Fibroblast of skin of right biceps (primary cell): ENCODE measurements at regions not wholly inside any gene's neighbourhood (a gene's known extent, or its start where the extent isn't known, plus 50 kb on each side); places are given as distances from the start of the nearest gene placed in this dataset.
"Not testable (repeated sequence)": the region's sequence is repeated elsewhere in the genome, so short reads cannot be mapped to it uniquely, and the experiment has no call there.

Experiments used
- DNase-seq: peaks from one replicate; pipeline ENCODE4 v3.0.0-alpha.2; 2013

DNA sequence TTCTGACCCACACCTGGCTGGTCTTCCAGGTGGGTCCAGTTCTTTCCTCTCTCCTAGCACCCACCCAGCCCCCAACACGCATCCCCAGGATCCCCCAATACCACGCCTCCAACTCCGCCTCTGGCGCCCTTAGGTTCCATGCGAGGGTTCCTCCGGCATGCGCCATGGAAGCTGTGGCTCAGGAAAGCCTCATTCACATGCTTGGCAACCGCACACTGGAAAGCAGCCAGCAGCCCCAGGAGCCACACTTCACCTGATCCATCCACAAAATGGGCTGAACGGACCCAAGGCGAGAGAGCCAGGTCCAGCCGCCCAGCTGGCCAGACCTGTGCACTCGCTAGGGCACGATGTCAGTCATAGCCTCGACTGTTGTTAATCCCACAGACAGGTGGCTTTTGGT is 161.2 kb downstream of the PSMG1 start:
- DNase-seq: no peak

DNA sequence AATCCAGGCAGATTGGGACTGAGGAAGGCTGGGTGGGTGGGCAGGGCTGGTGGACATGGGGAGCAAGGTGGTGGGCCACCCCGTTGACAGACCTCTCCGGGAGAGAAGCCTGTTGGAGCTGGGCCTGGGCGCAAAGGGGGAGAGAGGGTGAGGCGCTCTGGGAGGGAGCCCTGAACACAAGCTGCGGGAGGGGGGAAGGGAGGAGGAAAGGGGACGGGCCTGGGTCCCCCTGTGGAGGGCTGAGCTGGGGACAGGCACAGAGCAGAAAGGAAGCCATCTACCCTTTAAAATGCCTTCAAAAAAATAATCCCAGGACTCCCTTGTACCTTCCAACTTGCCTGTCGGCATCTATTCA is 161.8 kb downstream of the PSMG1 start:
- no peak for DNase-seq

DNA sequence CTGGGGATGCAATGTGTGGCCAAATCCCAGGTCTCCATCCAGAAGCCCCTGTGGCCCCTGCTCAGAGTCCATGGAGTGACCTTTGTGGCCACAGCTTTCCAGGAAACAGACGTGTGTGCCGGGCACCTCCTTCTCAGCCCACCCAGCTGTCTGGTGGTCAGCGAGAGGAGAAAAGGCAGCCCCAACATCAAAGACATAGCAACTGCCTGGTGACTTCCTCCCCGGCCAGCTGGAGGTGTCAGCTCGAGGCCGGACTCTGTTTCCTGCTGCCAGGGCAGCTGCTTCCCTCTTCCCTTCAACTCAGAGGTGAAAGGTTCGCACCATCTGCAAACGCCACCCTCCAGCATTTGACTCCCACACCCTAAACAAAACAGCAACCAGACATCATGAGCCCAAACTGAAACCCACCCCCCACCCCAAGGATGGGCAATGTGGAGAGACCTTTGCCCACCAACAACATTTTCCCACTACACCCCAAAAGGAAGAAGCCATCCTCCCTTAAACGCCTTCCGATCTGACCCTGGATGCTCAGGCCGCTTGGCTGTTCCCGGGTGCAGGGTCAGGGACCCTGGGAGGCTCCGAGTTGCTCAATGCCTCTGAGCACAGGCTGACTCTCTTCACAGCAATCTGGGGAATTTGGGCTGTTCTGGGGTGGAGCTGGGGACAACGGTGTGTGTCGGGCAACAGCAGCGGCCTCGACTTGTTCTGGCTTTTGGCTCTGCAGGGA is 162.3 kb downstream of the PSMG1 start:
- DNase-seq: peak; percentile 85

DNA sequence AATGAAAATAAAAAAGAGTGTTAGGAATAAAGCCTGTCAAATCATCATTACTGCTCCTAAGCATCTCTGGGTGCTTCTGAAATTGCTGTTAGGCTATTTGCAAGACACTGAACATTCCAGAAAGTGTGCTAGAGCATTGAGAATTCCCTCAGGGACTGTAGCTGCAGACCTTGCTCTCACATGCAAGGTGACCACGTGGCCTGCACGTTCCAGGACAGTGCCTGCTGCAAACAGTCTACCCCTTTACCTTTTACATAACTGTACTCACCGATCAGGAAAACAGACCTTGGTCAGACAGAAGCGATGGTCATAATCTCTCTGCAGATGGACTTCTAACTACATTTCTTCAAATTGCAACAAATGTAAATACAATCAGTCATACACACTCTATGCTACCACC is 164.5 kb downstream of the PSMG1 start:
- no peak for DNase-seq

DNA sequence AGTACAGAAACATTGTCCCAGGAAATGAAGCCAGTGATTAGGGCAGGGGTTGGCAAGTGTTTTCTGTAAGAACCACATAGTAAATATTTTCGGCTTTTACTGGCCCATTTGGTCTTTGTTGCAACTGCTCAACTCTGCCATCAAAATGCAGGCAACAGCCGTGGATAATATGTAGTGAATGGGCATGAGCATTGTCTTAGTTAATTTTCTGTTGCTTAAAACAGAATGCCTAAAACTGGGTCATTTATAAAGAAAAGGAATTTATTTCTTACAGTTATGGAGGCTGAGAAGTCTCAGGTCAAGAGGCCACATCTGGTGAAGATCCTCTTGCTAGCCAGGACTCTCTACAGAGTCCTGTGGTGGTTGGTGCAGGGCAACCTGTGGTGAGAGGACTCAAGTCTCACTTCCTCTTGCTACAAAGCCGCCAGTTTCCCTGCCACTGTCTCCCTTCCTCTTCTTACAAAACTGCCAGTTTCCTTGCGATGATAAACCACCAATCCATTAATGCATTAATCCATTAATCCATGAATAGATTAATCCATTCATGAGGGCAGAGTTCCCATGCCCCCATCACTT is 166.4 kb downstream of the PSMG1 start:
- DNase-seq: no peak

DNA sequence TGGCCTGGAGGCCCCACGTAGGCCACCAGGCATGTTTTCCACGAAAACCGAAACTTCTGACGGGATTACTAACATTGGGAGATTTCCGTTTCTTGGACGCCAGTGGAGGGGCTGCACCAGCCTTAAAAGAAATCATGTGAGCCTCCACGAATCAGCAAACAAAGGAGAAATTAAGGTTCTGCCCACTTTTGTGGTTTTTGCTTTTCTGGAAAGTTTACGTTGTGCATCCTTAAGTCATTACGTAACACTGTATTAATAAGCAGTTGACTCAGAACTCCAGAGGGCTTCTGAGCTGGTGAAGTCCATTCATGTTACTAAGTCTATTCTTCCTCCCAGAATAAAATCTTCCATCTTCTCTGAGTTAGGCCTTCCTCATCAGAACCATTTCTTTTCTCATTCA is 168.5 kb downstream of the PSMG1 start:
- DNase-seq: peak; percentile 97

DNA sequence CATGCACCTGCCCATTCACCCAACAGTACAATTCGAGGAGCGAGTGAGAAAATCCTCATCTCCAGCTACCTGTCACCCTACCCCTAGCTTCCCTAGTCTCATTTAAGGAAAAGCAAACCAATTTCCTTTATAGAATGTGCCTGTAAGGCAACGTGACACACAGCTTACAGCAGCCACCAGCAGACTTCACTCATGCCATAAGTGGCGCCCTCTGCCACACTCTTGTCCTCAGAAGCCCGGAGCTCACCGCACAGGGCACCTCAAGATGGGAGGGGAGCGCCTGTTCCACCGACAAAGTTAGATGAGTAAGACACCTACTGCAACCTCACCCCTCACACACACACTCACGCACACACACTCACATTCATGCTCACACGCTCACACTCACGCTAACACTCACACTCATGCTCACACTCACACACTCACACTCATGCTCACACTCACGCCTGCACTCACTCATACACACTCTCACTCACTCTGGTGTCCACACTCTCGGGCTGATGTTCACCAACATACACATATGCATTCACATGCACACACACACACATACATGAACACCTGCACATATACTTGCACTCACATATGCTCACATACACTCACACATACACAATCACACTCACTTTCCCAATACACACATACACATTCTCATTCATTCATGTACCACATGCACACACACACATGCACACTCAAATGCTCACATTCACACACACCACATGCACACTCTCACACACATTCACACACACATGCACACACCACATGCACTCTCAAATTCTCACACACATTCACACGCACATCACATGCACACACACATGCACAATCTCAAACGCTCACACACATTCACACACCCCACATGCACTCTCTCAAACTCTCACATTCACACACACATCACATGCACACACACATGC is 170.7 kb downstream of the PSMG1 start:
- DNase-seq: no peak

DNA sequence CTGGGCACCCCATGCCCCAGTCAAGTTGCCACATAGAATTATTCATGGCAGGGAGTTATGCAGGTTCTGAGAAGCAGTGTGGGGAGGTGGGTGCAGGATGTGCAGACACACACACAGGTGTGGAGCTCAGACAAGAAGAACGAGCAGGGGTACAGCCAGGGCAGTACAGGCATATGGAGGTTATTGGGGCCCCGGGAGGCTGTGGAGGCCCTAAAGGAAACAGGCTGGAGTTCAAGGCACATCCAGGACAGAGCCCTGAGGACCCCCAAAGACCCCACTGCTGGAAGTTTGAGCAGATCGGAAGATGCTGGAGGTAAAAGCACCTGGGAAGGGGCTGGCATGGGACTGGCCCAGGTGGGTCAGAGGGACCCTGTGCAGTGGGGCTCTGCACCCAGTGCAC is 171.3 kb downstream of the PSMG1 start:
- no peak for DNase-seq

DNA sequence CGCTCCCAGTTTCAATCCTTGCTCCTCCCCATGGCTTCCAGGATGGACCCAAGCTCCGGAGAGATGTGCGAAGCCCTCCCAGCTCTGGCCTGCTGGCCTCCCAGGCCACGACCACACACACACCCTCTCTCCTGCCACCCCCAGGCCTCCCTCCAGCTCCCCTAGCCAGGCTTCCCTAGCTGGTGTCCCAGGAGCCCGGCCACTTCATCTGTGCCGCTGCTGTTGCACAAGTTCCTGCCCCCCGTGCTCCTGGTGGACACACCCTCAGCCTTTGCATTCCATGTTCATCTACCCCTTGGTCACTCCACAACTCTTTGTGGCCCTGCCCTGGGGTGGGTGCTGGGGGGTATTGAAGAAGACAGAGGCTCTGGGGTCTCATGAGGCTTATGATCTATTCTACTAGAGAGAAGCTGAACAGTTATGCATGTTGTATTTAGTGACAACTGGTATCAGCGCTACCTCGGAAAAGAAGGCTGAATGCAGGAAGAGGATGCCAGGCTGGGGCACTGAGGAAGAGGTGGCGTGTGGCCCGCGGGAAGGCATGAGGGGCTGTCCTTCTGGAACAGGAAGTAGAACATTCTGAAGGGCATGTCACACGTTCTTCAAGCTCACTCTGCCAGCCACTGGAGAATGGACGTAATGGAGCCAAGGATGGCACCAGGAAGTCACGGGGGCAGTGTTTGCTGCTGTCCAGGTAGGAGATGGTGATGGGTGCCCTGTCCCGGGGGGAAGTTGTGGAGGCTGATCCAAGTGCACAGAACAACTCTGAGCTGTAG is 172.4 kb downstream of the PSMG1 start:
- no peak for DNase-seq

DNA sequence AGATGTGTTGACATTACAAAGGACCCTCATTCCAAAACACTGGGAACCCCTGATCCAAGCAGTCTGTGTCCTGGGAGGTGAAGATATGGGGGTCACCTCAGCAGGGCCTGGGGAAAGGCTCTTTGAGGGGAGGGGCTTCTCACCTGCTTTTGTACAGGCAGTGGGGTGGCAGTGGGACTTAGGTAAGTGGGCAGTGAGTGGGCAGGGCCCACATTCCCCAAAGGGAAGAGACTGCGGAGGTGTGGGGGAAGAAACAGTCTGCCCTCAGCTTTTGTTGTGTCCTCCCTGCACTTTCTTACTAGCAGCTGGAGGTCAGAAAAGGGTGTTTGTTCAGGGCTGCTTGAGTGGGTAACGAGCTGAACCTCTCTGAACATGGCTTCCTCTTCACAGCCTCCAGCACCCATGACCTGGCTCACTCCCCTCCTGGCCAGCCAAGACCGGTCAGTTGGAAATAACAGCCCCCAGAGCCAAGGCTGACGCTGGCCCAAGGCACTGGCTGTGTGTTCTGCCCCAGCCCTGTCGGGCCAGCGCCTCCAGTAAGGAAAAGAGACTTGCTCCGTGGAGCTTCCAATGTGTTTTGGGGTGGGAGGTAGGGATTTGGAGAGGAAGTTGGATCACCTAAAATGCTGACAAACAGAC is 173.5 kb downstream of the PSMG1 start:
- DNase-seq: no peak

DNA sequence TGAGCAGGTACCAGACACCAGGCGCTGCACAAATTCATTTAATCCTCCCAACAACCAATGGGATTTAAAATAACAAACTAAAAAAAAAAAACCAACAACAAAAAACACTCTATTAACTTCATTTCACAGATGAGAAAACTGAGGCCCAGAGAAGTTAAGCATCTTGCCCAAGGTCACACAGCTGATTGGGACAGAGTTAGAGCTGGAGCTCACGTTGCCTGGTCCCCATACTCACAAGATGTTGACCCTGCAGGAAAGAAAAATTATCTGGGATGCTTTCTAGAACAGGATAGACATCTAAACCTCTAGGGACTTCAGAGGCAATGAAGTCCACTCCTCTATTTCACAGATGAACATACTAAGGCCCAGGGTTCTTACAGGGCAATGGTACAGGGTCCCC is 175.3 kb downstream of the PSMG1 start:
- DNase-seq: no peak

DNA sequence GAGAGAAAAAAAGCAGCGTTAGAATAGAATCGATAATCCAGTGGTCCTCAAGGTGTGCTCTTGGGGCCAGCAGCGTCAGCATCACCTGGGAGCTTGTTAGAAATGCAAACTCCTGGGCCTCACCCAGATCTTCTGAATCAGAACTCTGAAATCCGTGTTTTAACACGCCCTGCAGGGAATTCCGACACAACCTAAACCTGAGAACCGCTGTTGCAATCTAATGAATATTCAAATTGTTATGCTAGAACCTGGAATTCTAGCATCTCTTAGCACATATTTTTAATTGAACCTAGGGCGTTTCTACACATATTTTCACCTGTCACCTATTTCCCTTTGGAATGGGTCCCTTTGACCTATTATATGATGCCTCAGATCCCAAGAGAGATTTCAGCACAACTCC is 175.7 kb downstream of the PSMG1 start:
- no peak for DNase-seq

DNA sequence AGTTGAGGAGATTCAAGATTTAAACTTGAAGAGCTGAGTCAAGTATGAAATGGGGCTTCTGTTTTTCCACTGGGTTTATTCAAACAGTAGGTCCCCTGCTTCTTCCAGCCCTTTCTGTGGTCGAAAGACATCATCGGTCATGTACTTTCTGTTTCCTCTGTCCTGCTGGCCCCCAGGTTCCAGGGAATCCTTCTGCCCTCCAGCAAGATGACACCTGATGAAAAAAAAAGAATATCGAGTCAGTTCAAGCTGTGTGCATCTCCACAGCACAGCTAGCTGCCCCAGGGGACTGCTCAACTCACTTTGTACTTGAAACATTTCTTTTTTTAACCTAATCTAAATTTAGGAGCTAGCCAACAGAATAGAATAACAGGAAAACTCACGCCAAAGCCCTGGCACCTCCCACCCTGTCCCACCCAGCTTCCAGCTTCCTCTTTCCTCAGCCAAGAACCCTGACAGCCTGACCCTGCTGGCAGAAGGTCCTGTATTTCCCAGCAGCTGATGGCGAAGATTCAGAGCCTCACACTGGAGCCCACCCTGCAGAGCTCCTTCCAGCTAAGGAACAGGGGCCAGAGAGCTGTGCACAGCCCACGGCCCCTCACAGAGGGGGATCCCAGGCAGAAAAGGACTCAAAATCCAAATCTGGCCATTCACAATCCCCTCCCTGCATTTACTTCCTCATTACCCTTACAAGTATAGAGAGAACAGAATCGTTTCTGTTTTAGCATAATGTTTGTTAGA is 176.5 kb downstream of the PSMG1 start:
- DNase-seq: no peak

DNA sequence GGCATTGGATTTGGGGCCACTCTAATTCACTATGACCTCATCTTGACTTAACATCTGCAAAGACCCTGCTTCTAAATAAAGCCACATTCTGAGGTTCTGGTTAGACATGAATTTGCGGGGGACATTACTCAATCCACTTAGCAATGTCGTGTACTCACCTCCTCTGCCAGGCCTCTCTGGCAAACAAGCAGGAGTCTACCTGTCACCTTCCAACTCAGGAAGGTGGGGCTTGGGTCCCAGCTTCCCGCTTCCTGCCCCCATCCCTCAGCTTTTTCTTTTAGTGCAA is 177.8 kb downstream of the PSMG1 start:
- no peak for DNase-seq

DNA sequence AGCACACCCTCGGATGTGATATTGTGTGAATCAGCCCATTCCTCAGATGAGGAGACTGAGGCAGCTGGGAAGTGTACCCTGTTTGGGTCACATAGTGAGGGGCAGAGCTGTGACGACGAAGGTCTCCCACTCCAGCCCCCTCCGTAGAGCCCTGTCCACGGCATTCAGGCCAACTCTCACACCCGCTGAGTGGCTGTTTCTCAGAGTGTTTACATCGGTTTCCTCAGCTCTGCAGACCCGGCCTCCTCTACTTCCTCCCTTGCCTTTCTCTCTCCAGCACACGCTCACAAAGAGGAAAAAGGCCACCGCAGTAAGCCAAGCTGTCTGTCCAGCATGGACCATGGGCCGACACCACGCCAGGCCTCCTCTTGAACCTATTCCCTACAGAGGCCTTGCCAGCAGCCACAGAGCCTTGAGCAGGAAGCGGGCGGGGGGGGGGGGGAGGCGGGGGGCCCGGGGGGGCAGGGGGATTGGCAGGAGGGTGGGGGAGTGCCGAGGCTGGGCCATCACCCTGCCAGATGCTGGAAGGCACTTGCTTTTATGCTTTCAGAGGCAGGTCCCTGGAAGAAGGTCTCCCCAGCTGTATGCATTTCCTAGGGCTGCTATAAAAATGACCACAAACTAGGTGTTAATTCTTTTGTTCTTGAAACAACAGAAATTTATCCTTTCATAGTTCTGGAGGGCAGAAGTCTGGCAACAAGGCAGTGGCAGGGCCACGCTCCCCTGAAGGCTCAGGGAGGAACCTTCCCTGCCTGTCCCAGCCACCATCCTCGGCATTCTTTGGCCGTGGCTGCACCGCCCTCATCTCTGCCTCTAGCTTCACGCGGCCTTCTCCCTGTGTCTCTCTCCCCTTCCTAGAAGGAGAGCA is 178.4 kb downstream of the PSMG1 start:
- DNase-seq: no peak

DNA sequence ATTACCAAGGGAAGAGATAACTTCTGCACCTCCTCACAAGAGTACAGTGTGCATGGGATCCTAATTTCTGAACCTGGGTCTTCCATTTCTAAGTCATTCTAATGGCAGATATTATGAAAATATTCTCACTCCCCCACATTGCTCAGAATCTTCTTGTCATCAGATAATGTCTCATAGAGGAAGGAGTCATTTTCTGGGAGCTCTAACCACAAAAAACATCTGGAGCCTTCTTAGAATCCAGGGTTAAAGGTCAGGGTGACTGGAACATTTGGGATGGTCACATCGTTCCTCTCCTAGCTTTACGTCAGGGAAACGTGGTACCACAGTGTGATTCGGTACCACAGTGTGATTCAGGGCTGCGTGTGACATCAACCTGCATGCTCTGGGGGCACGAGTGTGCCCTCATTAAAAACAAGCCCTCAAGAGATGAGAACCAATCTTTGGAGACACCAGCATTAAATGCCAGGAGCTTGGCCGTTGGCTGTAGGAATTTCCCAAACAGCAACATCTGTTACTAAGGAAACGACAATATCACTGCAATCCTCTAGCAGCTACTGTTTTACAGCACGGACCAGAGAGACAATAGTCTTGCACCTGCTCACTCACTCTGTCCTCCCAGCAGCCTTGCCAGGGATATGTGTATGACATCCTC is 179.1 kb downstream of the PSMG1 start:
- peak; percentile 69 for DNase-seq

DNA sequence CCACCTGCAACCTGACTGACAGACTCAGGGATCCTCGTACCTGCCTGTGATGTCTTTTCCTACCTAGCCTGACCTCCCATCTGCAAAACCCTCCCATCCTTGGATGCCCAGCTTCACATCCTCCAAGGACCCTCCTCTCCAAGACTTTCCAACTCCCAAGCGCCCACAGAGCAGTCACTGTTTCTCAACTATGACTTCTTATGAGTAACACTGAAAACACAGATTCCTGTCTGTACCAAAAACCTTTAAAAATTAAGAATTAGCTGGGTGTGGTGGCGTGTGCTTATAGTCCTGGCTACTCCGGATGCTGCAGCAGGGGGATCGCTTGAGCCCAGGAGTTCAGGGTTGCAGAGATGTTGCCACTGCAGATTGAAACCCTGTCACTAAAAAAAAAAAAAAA is 181.9 kb downstream of the PSMG1 start:
- no peak for DNase-seq

DNA sequence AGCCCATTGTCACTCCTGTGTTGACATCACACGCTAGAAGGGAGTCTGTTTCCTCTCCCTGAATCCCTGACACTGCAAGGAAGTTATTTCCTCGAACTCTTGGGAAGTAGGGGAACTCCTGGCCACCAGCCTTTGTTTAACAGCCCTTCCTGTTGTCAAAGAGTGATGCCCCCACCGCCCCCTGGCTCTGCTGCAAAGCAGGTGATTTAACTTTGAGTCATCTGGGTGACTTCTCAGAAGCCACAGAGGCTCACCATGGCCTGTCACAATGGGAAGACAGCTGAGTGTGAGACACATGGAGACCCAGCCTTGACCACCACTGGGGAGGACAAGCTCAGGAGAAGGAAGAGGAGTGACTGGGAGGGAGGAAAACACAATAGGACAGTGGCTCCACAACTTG is 182.8 kb downstream of the PSMG1 start:
- DNase-seq: peak; percentile 41

DNA sequence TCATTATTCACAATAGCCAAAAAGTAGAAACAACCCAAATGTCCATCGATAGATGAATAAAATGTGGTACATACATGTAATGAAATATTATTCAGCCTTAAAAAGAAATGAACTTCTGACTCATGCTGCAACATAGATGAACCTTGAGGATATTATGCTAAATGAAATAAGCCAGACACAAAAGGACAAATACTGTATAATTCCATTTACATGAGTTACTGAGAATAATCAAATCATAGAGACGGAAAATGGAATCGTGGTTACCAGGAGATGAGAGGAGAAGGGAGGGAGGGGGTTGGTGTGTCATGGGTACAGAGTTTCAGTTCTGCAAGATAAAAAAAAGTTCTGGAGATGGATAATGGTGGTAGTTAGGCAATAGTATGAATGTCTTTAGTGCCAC is 184.1 kb downstream of the PSMG1 start:
- peak; percentile 76 for DNase-seq

DNA sequence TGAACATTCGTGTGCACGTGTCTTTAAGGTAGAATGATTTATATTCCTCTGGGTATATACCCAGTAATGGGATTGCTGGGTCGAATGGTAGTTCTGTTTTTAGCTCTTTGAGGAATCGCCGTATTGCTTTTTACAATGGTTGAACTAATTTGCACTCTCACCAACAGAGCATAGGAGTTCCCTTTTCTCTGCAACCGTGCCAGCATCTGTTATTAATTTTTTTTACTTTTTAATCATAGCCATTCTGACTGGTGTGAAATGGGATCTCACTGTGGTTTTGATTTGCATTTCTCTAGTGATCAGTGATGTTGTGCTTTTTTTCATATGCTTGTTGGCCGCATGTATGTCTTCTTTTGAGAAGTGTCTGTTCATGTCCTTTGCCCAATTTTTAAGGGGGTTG is 185.0 kb downstream of the PSMG1 start:
- DNase-seq: not testable (repeated sequence)

DNA sequence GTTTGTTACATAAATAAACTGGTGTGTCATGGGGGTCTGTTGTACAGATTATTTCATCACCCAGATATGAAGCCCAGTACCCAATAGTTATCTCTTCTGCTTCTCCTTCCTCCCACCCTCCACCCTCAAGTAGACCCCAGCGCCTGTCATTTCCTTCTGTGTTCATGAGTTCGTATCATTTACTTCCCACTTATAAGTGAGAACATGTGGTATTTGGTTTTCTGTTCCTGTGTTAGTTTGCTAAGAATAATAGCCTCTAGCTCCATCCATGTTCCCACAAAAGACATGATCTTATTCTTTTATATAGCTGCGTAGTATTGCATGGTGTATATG is 185.4 kb downstream of the PSMG1 start:
- not testable (repeated sequence) for DNase-seq
